Tibial nerve (tissue), 4 donors: ENCODE measurements at regions not wholly inside any gene's neighbourhood (a gene's known extent, or its start where the extent isn't known, plus 50 kb on each side); places are given as distances from the start of the nearest gene placed in this dataset.

Source experiments
- EP300 ChIP-seq, 2 donors: sonication (generic); formaldehyde crosslinking; IDR thresholded peaks; one replicate each; pipeline ENCODE4 v1.6.1; 2017; ENCODE audit warnings: antibody characterized with exemption in 2 of 2, mild to moderate bottlenecking in 1 of 2
- POLR2A ChIP-seq, 2 donors: fragments of 450-650 bp; IDR thresholded peaks; one replicate each; pipeline ENCODE4 v1.6.1; 2017; ENCODE audit warnings: antibody characterized with exemption in 2 of 2, mild to moderate bottlenecking in 2 of 2, moderate library complexity in 2 of 2
- TF ChIP-seq, protein P1 (sequence below), 5 experiments: fragments of 200-600 bp in 3 of 5; fragments of 450-650 bp in 2 of 5; sonication (generic) in 3 of 5; IDR thresholded peaks; one replicate each; pipeline ENCODE4 v1.5.1; 2016 to 2019; ENCODE audit warnings: antibody characterized with exemption in 5 of 5, mild to moderate bottlenecking in 3 of 5, moderate library complexity in 2 of 5

DNA sequence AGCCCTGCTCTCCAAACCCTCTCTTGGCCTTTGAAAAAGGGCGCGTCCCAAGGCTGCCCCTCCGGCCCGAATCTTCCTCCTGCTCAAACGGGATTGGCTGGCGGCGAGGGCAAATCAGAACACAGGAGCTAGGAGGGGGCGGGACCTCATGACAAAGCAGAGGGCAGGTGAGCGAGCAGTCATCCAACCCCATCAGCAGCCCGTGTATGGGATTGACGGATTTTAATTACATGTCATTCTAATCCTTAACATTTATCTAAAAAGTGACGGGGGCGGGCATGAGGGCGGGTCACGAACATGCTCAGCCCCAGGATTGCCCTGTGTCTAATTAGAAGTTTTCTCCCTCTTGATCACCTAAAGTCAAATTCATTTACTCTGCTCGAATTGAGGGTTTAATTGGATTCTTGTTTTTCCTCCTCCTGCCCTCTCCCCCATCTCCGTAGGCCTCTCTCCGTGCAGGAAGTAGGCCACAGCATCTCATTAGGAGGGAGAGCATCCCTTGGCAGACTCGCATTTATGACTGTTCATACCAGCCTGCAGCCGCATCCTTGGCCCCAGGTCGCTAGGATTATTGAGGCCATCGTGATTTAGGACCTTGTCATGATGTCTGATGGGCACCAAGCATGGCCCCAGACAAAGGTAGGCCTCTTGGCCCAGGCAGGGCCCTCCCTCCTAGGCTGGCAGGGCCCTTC is 147.1 kb downstream of the CHST1 start:
- TF ChIP-seq, protein P1, sequence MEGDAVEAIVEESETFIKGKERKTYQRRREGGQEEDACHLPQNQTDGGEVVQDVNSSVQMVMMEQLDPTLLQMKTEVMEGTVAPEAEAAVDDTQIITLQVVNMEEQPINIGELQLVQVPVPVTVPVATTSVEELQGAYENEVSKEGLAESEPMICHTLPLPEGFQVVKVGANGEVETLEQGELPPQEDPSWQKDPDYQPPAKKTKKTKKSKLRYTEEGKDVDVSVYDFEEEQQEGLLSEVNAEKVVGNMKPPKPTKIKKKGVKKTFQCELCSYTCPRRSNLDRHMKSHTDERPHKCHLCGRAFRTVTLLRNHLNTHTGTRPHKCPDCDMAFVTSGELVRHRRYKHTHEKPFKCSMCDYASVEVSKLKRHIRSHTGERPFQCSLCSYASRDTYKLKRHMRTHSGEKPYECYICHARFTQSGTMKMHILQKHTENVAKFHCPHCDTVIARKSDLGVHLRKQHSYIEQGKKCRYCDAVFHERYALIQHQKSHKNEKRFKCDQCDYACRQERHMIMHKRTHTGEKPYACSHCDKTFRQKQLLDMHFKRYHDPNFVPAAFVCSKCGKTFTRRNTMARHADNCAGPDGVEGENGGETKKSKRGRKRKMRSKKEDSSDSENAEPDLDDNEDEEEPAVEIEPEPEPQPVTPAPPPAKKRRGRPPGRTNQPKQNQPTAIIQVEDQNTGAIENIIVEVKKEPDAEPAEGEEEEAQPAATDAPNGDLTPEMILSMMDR (IDR thresholded peaks at IDR 0.05): no peak
- TF ChIP-seq POLR2A (IDR thresholded peaks at IDR 0.05): no peak
- TF ChIP-seq EP300 (IDR thresholded peaks at IDR 0.05): no peak
